ENCODE measurements at regions not wholly inside any gene's neighbourhood (a gene's known extent, or its start where the extent isn't known, plus 50 kb on each side); places are given as distances from the start of the nearest gene placed in this dataset.

- TF ChIP-seq, protein P1, sequence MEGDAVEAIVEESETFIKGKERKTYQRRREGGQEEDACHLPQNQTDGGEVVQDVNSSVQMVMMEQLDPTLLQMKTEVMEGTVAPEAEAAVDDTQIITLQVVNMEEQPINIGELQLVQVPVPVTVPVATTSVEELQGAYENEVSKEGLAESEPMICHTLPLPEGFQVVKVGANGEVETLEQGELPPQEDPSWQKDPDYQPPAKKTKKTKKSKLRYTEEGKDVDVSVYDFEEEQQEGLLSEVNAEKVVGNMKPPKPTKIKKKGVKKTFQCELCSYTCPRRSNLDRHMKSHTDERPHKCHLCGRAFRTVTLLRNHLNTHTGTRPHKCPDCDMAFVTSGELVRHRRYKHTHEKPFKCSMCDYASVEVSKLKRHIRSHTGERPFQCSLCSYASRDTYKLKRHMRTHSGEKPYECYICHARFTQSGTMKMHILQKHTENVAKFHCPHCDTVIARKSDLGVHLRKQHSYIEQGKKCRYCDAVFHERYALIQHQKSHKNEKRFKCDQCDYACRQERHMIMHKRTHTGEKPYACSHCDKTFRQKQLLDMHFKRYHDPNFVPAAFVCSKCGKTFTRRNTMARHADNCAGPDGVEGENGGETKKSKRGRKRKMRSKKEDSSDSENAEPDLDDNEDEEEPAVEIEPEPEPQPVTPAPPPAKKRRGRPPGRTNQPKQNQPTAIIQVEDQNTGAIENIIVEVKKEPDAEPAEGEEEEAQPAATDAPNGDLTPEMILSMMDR (IDR thresholded peaks at IDR 0.05): no peak
- TF ChIP-seq POLR2A (IDR thresholded peaks at IDR 0.05): no peak
- TF ChIP-seq EP300 (IDR thresholded peaks at IDR 0.05): no peak
Observed at GRCh38 chr18:45336448-45336847, 278.8 kb upstream of the SLC14A2 start.

Measured in ovary (tissue), 3 donors.